ENCODE measurements at regions not wholly inside any gene's neighbourhood (a gene's known extent, or its start where the extent isn't known, plus 50 kb on each side); places are given as distances from the start of the nearest gene placed in this dataset.

DNA sequence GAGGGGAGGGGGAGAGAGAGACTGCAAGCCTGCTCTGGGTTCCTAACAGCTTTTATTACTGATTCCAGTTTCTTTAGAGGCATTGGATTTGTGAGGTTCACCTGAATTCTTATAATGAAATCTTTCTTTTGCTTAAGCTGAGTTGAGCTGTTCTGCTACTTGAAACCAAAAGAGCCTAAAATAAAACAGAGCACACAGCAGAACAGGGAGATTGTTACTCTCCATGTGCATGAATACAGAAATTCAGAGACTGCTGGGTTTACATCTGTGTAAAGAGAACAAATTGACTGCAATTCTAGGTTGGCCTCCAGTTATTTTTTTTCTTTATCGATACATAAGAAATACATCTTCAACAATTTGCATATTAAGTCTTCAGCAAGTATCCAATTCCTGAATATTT, 168.8 kb upstream of the NRIP1 start:
- TF ChIP-seq, protein P1, sequence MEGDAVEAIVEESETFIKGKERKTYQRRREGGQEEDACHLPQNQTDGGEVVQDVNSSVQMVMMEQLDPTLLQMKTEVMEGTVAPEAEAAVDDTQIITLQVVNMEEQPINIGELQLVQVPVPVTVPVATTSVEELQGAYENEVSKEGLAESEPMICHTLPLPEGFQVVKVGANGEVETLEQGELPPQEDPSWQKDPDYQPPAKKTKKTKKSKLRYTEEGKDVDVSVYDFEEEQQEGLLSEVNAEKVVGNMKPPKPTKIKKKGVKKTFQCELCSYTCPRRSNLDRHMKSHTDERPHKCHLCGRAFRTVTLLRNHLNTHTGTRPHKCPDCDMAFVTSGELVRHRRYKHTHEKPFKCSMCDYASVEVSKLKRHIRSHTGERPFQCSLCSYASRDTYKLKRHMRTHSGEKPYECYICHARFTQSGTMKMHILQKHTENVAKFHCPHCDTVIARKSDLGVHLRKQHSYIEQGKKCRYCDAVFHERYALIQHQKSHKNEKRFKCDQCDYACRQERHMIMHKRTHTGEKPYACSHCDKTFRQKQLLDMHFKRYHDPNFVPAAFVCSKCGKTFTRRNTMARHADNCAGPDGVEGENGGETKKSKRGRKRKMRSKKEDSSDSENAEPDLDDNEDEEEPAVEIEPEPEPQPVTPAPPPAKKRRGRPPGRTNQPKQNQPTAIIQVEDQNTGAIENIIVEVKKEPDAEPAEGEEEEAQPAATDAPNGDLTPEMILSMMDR (tag by site-specific recombination; IDR thresholded peaks at IDR 0.05): no peak
- TF ChIP-seq ZNF624 (tag by site-specific recombination; IDR thresholded peaks at IDR 0.05): no peak
- TF ChIP-seq, protein P2, sequence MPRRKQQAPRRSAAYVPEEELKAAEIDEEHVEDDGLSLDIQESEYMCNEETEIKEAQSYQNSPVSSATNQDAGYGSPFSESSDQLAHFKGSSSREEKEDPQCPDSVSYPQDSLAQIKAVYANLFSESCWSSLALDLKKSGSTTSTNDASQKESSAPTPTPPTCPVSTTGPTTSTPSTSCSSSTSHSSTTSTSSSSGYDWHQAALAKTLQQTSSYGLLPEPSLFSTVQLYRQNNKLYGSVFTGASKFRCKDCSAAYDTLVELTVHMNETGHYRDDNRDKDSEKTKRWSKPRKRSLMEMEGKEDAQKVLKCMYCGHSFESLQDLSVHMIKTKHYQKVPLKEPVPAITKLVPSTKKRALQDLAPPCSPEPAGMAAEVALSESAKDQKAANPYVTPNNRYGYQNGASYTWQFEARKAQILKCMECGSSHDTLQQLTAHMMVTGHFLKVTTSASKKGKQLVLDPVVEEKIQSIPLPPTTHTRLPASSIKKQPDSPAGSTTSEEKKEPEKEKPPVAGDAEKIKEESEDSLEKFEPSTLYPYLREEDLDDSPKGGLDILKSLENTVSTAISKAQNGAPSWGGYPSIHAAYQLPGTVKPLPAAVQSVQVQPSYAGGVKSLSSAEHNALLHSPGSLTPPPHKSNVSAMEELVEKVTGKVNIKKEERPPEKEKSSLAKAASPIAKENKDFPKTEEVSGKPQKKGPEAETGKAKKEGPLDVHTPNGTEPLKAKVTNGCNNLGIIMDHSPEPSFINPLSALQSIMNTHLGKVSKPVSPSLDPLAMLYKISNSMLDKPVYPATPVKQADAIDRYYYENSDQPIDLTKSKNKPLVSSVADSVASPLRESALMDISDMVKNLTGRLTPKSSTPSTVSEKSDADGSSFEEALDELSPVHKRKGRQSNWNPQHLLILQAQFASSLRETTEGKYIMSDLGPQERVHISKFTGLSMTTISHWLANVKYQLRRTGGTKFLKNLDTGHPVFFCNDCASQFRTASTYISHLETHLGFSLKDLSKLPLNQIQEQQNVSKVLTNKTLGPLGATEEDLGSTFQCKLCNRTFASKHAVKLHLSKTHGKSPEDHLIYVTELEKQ (tag by site-specific recombination; IDR thresholded peaks at IDR 0.05; ENCODE audit: borderline replicate concordance): no peak
- TF ChIP-seq, protein P3, sequence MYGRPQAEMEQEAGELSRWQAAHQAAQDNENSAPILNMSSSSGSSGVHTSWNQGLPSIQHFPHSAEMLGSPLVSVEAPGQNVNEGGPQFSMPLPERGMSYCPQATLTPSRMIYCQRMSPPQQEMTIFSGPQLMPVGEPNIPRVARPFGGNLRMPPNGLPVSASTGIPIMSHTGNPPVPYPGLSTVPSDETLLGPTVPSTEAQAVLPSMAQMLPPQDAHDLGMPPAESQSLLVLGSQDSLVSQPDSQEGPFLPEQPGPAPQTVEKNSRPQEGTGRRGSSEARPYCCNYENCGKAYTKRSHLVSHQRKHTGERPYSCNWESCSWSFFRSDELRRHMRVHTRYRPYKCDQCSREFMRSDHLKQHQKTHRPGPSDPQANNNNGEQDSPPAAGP (tag by site-specific recombination; IDR thresholded peaks at IDR 0.05): no peak
- TF ChIP-seq ZNF350 (tag by site-specific recombination; IDR thresholded peaks at IDR 0.05): no peak
- TF ChIP-seq ZNF10 (tag by site-specific recombination; IDR thresholded peaks at IDR 0.05): no peak
- TF ChIP-seq, protein P4, sequence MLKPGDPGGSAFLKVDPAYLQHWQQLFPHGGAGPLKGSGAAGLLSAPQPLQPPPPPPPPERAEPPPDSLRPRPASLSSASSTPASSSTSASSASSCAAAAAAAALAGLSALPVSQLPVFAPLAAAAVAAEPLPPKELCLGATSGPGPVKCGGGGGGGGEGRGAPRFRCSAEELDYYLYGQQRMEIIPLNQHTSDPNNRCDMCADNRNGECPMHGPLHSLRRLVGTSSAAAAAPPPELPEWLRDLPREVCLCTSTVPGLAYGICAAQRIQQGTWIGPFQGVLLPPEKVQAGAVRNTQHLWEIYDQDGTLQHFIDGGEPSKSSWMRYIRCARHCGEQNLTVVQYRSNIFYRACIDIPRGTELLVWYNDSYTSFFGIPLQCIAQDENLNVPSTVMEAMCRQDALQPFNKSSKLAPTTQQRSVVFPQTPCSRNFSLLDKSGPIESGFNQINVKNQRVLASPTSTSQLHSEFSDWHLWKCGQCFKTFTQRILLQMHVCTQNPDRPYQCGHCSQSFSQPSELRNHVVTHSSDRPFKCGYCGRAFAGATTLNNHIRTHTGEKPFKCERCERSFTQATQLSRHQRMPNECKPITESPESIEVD (tag by site-specific recombination; IDR thresholded peaks at IDR 0.05): no peak
- TF ChIP-seq, protein P5, sequence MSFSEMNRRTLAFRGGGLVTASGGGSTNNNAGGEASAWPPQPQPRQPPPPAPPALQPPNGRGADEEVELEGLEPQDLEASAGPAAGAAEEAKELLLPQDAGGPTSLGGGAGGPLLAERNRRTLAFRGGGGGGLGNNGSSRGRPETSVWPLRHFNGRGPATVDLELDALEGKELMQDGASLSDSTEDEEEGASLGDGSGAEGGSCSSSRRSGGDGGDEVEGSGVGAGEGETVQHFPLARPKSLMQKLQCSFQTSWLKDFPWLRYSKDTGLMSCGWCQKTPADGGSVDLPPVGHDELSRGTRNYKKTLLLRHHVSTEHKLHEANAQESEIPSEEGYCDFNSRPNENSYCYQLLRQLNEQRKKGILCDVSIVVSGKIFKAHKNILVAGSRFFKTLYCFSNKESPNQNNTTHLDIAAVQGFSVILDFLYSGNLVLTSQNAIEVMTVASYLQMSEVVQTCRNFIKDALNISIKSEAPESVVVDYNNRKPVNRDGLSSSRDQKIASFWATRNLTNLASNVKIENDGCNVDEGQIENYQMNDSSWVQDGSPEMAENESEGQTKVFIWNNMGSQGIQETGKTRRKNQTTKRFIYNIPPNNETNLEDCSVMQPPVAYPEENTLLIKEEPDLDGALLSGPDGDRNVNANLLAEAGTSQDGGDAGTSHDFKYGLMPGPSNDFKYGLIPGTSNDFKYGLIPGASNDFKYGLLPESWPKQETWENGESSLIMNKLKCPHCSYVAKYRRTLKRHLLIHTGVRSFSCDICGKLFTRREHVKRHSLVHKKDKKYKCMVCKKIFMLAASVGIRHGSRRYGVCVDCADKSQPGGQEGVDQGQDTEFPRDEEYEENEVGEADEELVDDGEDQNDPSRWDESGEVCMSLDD (tag by site-specific recombination; IDR thresholded peaks at IDR 0.05): no peak

All from HEK293 (cell line).